ENCODE measurements at regions not wholly inside any gene's neighbourhood (a gene's known extent, or its start where the extent isn't known, plus 50 kb on each side); places are given as distances from the start of the nearest gene placed in this dataset.

DNA sequence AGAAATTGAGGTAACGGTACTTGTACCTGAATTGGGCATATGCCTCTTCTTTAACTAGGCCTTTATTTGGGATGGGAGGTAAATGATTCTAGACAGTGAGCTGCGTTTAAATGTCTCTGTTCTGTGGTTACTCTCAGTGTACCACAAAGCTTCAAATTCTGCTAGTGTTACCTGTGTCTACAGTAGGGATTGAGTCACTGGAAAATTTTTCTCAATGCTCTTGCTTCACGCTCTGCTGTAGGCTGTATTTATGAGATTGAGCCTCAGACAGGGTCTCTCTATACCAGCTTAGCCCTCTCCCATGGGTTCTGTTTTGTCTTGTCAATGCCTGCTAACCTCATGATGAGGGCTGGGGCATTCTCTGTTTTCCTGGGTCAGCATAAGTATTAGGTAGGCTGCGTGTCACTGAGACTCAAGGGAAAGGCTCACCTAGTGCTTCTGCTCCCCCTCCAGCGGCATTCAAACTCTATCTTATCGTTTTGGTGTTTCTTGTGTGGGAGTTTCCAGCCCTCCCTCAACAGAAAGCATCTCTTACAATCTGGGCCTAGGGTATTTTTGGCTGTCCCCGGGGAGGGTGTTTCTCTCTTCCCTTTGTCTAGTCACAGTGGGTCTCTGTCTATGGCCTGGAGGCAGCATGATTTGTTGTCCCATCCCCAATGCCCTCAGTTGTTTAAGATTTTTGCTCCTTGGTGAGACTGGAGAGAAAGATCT, 285.8 kb downstream of the ADGRD1 start:
- TF ChIP-seq, protein P1, sequence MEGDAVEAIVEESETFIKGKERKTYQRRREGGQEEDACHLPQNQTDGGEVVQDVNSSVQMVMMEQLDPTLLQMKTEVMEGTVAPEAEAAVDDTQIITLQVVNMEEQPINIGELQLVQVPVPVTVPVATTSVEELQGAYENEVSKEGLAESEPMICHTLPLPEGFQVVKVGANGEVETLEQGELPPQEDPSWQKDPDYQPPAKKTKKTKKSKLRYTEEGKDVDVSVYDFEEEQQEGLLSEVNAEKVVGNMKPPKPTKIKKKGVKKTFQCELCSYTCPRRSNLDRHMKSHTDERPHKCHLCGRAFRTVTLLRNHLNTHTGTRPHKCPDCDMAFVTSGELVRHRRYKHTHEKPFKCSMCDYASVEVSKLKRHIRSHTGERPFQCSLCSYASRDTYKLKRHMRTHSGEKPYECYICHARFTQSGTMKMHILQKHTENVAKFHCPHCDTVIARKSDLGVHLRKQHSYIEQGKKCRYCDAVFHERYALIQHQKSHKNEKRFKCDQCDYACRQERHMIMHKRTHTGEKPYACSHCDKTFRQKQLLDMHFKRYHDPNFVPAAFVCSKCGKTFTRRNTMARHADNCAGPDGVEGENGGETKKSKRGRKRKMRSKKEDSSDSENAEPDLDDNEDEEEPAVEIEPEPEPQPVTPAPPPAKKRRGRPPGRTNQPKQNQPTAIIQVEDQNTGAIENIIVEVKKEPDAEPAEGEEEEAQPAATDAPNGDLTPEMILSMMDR (IDR thresholded peaks at IDR 0.05), result no peak
- no peak for TF ChIP-seq POLR2A (IDR thresholded peaks at IDR 0.05)
